ENCODE measurements at regions not wholly inside any gene's neighbourhood (a gene's known extent, or its start where the extent isn't known, plus 50 kb on each side); places are given as distances from the start of the nearest gene placed in this dataset.

DNA sequence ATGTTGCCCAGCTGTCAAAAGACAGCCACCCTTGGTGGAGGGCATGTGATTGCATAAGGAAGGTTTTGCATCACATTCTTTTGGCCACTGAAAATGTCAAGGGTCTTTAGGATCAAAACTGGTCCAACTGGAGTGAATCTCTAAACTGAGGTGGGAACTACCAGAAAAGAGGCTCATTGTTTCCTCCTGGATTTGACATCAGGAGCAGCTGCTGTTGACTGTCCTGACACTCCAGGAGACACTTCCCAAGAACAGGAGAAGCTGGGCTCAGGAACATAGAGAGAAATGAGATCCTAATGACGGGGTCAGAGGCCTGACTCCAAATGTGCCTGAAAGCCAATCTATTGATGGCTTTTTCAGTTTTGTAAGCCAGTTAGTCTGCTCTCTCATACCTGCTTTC is 105.3 kb upstream of the LRIG1 start:
- TF ChIP-seq, protein P1, sequence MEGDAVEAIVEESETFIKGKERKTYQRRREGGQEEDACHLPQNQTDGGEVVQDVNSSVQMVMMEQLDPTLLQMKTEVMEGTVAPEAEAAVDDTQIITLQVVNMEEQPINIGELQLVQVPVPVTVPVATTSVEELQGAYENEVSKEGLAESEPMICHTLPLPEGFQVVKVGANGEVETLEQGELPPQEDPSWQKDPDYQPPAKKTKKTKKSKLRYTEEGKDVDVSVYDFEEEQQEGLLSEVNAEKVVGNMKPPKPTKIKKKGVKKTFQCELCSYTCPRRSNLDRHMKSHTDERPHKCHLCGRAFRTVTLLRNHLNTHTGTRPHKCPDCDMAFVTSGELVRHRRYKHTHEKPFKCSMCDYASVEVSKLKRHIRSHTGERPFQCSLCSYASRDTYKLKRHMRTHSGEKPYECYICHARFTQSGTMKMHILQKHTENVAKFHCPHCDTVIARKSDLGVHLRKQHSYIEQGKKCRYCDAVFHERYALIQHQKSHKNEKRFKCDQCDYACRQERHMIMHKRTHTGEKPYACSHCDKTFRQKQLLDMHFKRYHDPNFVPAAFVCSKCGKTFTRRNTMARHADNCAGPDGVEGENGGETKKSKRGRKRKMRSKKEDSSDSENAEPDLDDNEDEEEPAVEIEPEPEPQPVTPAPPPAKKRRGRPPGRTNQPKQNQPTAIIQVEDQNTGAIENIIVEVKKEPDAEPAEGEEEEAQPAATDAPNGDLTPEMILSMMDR (conservative IDR thresholded peaks at IDR 0.05; ENCODE audit: low read depth, low read length) = no peak
- TF ChIP-seq EZH2 (IDR thresholded peaks at IDR 0.05; ENCODE audit: low read length, unreplicated experiment) (no peak), EZH2phosphoT487 (IDR thresholded peaks at IDR 0.05; ENCODE audit: borderline replicate concordance, low read length) (no peak)
